Suppressor macrophage treated with lipopolysaccharide for 1 hour (primary cell): ENCODE measurements at regions not wholly inside any gene's neighbourhood (a gene's known extent, or its start where the extent isn't known, plus 50 kb on each side); places are given as distances from the start of the nearest gene placed in this dataset.

ENCODE experiments used
- DNase-seq, 3 donors: peaks; one replicate each; pipeline ENCODE4 v3.0.0-alpha.2; 2020 to 2022

DNA sequence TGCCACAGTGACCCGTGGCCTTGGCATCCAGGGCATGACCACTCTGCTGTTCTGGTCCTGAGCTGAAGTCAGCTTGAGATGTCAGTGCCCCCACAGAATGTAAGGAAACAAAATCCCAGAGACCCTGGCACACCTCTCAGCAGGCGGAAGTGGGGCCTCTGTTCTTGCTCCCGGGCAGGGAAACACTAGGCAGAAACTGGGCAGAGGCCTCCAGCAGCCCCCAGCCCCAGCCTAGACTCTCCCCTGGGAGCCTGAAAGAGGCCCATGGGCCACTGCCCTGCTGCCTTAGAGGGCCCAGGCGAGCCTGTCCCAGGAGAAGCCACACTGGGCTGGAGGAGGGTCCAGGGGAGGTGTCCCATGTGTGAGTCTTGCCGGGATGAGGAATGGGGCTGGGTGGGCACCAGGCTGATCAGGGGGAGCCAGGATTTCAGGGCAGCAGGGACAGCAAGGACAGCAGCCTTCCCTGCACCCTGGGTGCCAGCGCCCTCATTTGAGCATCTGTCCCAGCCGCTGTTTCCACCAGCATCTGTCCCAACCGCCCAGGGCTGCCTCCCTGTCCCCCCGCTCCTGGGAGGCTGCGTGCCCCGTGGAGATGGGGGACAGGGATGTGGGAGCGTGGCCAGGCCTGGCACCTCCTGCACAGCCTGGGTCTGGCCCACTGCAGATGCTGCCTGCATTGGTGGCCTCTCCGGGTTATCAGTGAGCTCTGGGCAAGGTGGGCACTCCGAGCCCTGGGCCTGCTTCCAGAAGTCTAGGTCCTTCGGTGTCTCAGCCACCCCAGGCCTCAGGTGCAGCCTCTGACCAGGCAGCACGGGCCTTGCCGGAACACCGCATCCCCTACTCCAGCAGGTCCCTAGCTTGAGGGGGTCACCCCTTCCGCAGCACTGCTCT lies 1072.4 kb downstream of the BRD1 start:
- no peak for DNase-seq

DNA sequence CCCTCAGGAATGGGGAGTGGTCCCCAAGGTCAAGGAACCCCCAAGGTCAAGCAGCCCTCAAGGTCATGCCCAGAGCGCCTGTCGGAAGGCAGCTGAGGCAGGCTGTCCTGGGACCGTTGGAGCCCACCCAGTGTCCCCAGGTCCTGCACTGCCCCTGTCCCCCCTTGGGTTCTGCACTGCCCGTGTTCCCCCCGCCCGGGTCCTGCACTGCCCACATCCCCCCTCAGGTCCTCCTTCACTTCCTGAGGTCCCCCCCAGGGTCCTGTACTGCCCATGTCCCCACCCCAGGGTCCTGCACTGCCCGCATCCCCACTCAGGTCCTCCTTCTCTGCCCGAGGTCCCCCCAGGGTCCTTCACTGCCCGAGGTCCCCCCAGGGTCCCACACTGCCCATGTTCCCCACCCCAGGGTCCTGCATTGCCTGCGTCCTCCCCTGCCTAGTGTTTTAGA lies 1073.0 kb downstream of the BRD1 start:
- DNase-seq, result no peak

DNA sequence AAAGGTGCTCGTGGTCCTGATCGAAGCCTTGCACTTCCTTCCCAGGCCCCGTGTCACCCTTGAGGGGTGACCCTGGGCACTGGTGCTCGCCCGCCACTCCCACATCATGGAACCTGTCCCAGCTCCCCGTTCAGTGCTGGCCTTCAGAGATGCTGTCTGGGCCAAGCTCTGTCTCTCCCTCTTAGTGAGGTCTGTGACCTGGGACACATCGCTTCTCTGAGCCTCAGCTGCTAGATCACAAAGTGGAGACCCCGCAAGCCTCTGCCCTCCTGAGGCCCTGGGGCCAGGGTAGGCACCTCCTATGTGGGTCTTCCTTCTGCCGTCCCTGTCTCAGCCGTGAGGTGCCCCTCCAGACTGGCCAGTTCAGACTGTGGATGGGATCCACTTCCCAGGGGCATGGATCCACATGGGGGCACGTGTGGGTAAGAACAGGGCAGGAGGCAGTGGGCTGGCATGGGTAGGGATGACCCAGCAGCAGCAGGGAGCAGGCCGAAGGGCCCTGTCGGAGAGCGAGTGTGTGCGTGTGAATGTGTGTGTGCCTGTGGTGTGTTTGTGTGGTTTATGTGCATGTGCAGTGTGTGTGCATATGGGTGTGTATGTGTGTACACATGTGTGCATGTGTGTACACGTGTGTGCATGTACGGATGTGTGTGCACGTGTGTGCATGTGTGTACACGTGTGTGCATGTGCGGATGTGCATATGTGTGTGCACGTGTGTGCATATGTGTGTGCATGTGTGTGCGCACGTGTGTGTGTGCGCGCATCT lies 1073.7 kb downstream of the BRD1 start:
- DNase-seq, result no peak

DNA sequence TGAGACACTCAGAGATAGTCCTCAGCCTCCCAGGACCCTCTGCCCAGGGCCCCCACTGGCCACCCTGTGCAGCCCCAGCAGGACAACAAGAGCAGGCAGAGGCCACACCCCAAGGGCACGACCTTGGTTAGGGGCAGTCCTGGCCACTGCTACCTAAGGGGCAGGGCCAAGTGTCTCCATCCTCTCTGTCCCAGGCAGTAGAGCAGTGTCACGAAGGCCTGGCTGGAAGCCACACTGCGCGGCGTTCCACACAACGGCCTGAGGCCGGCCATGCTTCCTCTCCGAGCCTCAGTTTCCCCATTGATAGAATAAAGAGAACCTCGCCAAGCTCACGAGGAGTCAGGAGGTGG lies 1074.3 kb downstream of the BRD1 start:
- DNase-seq, result no peak

DNA sequence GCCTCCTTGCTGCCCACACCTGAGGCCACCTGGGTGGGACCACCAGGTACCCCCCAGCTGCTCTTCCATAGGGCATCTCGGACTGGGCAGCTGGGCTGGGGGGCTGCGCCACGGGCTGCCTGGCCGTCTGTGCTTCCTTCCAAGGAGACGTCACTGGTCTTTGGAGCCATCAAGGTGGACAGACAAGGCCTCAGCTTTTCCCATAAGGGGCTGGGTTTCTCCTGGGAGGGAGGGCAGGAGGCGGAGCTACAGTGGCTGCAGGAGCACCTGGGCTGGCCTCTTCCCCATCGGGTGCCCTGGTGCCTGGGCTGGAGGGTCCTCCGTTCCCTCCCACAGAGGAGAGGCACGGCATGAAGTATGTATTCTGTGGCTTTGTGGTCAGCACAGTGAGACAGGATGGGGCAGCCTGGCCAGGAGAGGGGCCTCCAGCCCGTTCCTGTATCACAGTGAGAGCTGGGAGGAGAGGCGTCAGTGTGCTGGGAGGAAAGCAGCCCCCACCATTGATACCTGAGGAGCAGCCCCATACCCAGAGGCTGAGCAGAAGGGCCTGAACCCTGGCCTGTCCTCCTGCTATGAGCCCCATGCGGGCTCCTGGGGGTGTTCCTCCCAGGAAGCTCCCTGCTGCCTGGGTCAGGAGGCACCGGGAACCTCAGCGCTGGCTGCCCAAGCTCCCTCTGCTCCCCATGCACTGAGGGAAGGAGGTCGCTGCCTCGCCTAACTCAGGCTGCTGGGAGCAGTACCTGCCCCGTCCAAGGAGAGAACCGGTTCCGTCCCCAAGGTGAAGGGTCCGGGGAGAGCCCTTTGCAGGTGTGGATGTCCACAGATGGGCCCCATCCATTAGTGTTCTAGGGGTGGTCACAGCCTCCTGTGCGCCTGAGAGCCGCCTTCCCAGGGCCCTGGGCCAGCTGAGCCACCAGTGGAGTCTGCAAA lies 1075.0 kb downstream of the BRD1 start:
- no peak for DNase-seq

DNA sequence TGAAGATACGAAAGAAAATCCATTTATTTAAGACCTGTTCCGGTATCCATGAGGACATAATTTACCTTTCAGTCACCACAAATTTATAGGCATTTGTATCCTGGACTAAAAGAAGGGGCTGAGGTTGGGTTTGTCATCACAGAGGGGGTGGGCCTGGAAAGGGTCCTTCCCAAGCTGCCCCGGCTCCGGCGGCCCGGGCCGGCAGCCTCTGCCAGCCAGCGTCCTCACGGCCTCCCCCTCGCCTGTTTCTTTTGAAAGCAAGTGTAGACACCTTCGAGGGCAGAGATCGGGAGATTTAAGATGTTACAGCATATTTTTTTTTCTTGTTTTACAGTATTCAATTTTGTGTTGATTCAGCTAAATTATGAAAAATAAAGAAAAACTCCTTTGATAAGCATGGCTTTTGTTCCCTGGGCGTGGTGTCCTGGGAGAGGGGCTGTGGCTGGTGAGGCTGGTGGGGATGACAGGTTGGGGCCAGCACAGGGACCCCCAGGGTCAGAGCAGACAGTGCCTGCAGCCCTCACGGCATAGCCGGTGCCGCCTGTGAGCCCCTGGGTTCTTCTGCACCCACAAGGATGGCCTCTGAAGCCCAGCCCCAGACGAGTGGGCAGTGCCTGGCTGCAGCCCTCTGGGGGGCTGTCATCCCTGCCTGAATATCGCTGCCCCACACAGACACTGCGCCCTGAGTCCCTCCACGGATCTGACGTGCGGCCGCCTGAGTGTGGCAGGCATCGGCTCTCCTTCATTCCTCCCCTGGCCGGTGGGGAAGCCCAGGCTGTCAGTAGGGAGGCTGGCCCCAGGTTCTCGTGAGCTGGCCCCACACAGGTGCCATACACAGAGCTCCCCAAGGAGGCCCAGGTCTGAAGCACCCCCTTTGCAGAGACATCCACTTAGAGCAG lies 1075.9 kb downstream of the BRD1 start:
- no peak for DNase-seq

DNA sequence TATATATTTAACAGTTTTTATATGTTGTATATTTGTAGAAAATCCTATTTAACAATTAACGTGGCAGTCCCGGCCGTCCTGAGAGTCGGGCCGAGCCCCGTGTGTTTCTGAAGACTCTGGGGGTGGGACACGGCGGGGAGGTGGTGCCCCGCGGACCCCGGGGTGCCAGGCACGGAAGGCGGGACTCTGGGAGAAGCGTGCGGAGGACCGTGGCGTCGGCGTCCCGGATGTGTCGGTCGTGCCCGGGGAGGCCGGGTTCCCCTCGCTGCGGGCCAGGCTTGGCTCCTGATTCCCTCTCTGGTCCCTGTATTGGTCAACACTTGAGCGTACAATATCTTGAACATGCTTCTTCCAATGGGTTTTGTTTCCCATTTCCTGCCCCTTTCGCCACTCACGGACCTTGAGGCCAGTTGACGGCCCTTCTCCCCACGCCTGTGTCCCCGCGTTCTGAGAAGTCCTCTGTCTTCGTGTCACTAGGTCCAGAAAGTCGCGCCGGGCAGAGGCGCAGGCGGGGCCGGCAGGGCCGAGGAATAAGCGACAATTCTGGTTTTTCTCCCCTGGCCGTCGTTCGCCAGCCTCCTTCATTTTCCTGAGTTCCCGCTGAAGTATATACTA lies 1076.7 kb downstream of the BRD1 start:
- DNase-seq, result no peak

DNA sequence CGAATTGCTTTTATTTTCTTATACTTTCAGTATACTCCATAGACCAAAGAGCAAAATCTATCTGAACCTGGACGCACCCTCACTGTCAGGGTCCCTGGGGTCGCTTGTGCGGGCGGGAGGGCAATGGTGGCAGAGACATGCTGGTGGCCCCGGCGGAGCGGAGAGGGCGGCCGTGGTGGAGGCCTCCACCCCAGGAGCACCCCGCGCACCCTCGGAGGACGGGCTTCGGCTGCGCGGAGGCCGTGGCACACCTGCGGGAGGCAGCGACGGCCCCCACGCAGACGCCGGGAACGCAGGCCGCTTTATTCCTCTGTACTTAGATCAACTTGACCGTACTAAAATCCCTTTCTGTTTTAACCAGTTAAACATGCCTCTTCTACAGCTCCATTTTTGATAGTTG lies 1077.4 kb downstream of the BRD1 start:
- no peak for DNase-seq

DNA sequence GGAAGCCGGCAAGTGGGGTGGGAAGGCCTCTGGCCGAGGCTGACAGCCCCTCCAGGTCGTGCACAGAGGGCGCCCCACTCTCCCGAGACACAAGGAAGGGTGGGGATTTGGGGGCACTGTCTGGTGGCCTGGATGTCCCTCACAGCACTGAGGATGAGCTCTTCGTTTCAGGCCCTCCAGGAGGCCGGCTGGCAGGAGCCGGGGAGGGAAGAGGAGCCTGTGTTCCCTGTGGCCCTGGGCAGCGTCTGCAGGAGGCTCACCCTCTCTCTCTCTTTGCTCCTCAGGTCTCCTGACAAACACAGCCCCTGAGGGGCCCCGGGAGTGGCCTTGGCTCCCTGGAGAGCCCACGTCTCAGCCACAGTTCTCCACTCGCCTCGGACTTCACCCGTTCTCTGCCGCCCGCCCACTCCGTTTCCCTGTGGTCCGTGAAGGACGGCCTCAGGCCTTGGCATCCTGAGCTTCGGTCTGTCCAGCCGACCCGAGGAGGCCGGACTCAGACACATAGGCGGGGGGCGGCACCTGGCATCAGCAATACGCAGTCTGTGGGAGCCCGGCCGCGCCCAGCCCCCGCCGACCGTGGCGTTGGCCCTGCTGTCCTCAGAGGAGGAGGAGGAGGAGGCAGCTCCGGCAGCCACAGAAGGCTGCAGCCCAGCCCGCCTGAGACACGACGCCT lies 1078.0 kb downstream of the BRD1 start:
- no peak for DNase-seq

DNA sequence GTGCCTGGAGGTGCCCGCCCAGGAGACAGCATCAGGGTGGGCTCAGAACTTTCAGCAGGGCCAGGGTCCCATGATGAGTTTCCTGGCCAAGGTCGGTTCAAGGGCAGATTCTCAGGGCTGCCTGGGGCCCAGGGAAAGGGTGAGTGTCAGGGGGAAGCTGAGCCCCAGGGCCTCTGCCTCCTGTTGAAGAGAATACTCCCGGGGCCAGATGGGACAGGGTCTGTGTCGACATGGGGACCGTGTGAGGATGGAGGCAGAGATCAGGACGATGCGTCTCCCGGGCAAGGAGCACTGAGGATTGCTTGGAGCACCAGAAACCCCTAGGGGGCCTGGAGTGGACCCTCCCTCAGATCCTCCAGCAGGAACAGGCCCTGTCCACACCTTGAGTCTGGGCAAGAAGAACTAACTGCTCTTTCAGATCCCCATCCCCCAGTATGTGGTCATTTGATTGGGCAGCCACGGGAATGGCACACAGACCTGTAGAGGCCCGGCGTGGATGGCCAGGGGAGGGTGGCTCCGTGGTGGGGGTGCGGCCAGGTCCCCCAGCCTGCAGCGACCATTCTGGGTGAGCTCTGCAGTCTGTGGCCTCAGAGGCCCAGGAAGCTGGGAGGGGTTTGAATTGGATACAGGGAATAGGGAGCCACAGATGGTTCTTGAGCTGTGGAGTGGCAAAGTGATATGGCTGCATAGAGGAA lies 1078.7 kb downstream of the BRD1 start:
- no peak for DNase-seq

DNA sequence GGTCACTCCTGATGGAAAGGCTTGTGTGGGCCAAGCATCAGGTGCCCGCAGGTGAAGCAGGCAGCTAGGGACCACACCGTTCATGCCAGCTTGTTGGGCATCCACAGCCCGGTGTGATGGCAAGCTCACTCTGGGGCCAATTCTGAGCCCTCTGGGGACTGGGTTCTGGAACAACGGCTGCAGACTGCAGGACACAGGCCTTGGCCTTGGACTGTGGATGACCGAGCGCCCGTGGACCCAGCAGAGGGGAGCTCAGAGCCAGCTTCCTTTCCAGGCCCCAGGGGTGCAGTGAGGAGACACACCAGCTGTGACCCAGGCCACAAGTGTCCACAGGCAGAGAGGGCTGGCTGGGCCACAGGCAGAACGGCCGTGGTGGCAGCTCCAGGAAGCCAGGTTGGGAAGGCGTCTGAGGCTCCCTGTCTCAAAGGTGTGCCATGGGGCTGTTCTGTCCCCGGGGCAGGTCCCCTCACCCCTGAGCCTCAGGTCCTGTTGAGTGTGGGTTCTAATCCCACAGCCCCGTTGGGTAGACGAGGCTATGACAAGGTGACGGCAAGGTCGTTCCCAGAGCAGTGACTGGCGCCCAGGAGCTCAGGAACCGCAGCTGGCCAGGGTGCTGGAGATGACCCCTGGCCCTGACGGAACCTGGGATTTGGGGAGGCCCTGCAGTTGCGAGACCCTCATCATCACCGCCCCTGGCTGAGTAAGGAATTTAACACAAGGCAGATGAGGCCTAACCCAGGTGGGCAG lies 1079.4 kb downstream of the BRD1 start:
- DNase-seq, result no peak

DNA sequence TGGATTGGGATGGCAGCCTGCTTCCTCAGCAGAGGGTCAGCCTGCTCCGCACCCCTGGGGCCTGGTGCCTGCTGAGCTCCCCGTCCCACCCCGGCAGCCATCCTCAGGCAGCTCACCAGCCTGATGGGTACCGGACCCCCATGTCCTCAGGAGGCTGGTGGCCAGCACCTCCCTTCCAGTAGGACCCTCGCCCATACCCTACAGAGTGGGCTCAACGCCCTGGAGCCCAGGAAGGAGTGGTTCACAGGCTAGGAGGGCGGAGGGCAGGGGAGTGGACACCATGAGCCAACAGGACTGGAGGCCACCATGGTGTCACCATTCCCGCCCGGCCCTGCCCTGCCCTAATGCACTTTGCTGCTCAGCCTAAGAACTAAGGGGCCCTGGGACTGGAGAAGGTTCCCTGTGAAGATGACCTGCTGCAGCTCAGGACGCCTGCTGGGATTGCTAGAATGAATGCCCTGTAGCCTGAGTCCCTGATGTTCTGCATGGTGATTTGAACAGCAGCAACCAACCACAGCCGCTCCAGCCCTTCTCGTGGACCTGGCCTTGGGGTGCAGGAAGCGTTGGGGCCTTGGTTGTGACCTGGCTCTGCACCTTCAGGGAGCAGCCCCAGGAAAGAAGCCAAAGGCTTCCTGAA lies 1080.8 kb downstream of the BRD1 start:
- DNase-seq, result no peak

DNA sequence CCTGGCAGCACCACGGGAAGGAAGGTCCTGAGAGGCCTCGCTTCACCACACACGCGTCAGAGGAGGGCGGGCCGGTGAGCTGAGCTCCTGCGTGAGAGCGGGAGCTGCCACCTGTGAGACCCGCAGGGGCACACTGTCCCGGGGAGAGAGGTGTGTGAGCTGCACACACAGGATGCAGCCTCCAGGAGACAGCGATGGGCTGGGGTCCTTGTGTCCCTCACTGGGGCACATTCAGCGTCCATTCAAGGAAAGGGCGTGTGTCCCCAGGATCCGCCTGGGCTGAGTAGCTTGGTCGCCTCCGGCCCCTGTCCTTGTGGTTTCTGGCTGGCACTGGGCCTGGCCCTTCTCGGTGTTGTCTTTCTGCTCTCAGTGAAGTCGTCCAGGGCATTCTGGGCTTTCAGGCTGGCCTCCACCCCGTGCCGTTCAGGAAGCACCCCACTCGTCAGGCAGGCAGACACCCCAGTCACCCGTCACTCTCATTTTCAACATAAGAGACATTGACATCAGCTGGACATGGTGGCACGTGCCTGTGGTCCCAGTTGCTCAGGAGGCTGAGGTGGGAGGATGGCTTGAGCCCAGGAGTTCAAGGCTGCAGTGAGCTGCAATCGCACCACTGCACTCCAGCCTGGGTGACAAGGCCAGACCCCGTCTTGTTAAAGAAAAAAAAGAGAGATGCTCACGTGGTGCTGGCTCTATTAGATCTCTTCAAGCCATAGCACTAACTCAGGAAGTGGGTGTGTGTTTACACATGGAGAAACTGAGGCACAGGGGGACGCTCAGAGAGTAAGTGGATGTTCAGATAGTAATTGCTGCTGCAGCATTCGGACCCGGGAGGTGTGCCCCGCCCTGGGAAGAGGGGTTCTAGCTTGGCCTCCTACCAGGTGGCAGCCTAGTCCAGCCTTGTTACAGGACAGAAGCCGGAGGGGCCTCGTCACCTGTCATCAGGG lies 1081.6 kb downstream of the BRD1 start:
- DNase-seq, result no peak

DNA sequence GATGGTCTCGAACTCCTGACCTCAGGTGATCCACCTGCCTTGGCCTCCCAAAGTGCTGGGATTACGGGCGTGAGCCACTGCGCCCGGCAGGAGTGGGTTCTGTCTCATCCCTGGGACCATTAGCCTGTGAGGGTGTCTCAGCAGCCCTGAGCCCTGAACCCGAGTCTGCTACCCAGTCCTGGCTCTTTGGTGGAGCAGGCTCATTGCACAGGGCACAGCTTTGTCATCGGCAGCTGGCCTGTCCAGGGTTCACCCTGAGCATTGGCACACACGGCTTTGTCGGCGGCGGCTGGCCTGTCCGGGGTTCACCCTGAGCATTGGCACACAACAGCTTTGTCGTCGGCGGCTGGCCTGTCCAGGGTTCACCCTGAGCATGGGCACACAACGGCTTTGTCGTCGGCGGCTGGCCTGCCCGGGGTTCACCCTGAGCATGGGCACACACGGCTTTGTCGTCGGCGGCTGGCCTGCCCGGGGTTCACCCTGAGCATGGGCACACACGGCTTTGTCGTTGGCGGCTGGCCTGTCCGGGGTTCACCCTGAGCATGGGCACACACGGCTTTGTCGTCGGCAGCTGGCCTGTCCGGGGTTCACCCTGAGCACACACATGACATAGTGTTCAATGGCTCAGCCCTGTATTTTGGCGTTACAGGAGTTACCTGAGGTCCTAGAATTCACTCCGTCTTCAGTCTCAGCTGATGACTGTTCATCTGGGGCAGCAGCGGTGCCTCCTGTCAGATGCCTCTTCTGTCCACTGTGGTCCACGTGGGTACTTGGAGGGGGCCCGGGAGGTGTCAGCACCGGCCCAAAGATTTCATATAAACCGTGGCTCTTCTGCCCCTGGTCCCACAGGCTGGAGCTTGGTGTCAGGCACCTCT lies 1082.5 kb downstream of the BRD1 start:
- DNase-seq, result no peak

DNA sequence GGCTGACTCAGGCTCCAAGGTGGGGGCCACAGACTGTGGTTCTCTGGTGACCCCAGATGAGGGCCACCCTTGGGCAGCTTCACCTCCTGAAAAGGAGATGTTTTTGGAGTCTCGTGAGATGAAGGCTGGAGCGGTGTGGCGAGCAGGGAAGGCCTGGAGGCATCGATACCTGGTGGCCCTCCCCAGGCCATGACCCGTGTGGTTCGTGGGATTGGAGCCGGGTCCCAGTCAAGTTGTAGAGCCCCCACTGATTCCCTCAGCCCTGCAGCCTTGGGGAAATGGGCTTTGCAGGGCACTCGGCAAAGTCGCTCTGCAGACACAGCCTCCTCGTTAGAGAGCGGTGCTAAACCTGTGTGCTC lies 1083.4 kb downstream of the BRD1 start:
- DNase-seq, result no peak

DNA sequence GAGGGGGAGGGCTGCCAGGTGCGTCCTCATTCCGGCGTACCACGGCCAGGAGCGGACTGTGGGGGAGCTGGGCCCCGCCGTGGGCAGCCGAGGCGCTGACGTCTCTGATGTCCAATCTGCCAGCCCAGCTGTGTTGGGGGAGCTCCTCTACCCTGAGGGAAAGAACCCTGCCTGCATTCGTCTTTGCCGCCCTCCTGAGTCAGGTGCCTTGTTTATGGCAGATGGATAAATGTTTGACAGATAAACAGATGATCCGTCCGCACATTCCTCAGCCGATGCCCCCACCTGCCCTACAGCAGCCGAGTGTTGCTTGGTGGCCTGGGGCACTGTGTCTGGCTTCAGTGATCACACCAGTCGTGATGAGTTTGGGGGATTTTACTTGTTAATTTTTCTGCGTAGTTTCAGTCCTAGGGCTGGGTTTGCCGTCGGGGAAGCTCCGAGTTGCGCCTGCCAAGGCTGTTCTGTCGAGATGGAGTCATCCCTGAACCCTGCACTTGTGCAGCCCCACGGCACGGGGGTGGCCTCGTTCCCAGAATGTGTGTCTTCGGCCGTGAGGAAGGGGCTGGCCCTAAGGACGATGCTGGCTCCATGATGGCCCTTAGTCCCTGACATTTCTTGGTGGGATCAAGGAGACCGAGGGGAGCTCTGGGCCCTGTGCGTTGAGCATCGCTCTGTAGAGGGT lies 1083.9 kb downstream of the BRD1 start:
- DNase-seq, result no peak
